ENCODE measurements at regions not wholly inside any gene's neighbourhood (a gene's known extent, or its start where the extent isn't known, plus 50 kb on each side); places are given as distances from the start of the nearest gene placed in this dataset.

GRCh38 chr3:139260793-139261736 lies 82.8 kb upstream of the MRPS22 start:
- Histone ChIP-seq H3K9ac (ENCODE audit: extremely low read depth, low read length, poor library complexity, severe bottlenecking) (no peak overlapping the region), H3K4me1 (ENCODE audit: control insufficient read depth, insufficient read depth, low read length) (no peaks in the 10 kb centered on the region), H3K27ac (ENCODE audit: low read depth, low read length) (no peak overlapping the region), H3K9me3 (ENCODE audit: control insufficient read depth, low read length) (no peaks in the 10 kb centered on the region), H3K36me3 (ENCODE audit: control insufficient read depth, insufficient read depth, low read length) (no peaks in the 10 kb centered on the region), H3K4me3 (ENCODE audit: low read length) (no peak overlapping the region), H3K27me3 (ENCODE audit: control insufficient read depth, insufficient read depth, low read length, poor library complexity, severe bottlenecking) (no peaks in the 10 kb centered on the region)
- Mint-ChIP-seq H3K27ac (no peak overlapping the region), H3K4me1 (no peaks in the 10 kb centered on the region), H3K4me3 (no peak overlapping the region), H3K36me3 (ENCODE audit: low read depth) (no peaks in the 10 kb centered on the region), H3K9me3 (no peaks in the 10 kb centered on the region), H3K27me3 (ENCODE audit: insufficient read depth) (peaks cover 7% of the 10 kb centered on the region)
- TF ChIP-seq CTCF (conservative IDR thresholded peaks at IDR 0.05) = no peak
- WGBS, 2 experiments (ENCODE audit: insufficient coverage in 1 of 2, insufficient read length in 1 of 2) = 83 to 84% methylated on average over 4 to 8 of the region's 8 CpGs
- DNase-seq = no peak

- no peak overlapping the region for H3K4me3 Mint-ChIP-seq
- no peak overlapping the region for H3K27ac Mint-ChIP-seq
- H3K9me3 Mint-ChIP-seq = no peaks in the 10 kb centered on the region
- no peak overlapping the region for H3K27ac ChIP-seq (ENCODE audit: low read depth, low read length)
- H3K27me3 Mint-ChIP-seq (ENCODE audit: insufficient read depth) = peaks cover 7% of the 10 kb centered on the region
- no peaks in the 10 kb centered on the region for H3K4me1 ChIP-seq (ENCODE audit: control insufficient read depth, insufficient read depth, low read length)
- TF ChIP-seq CTCF (conservative IDR thresholded peaks at IDR 0.05) = no peak
- no peaks in the 10 kb centered on the region for H3K27me3 ChIP-seq (ENCODE audit: control insufficient read depth, insufficient read depth, low read length, poor library complexity, severe bottlenecking)
- no peak overlapping the region for H3K9ac ChIP-seq (ENCODE audit: extremely low read depth, low read length, poor library complexity, severe bottlenecking)
- WGBS, 2 experiments (ENCODE audit: insufficient coverage in 1 of 2, insufficient read length in 1 of 2) = 89 to 92% methylated on average over 5 to 7 of the region's 7 CpGs
- H3K36me3 Mint-ChIP-seq (ENCODE audit: low read depth) = no peaks in the 10 kb centered on the region
- no peak for DNase-seq
- no peak overlapping the region for H3K4me3 ChIP-seq (ENCODE audit: low read length)
- H3K4me1 Mint-ChIP-seq = no peaks in the 10 kb centered on the region
- H3K9me3 ChIP-seq (ENCODE audit: control insufficient read depth, low read length) = no peaks in the 10 kb centered on the region
- no peaks in the 10 kb centered on the region for H3K36me3 ChIP-seq (ENCODE audit: control insufficient read depth, insufficient read depth, low read length)
Observed at GRCh38 chr3:139261754-139262586, 81.8 kb upstream of the MRPS22 start.

GRCh38 chr3:139263798-139264197 lies 80.0 kb upstream of the MRPS22 start:
- no peaks in the 10 kb centered on the region for H3K9me3 ChIP-seq (ENCODE audit: control insufficient read depth, low read length)
- H3K36me3 Mint-ChIP-seq (ENCODE audit: low read depth) = no peaks in the 10 kb centered on the region
- H3K27ac ChIP-seq (ENCODE audit: low read depth, low read length) = no peak overlapping the region
- no peak for TF ChIP-seq CTCF (conservative IDR thresholded peaks at IDR 0.05)
- H3K9me3 Mint-ChIP-seq = no peaks in the 10 kb centered on the region
- H3K9ac ChIP-seq (ENCODE audit: extremely low read depth, low read length, poor library complexity, severe bottlenecking) = no peak overlapping the region
- H3K27me3 Mint-ChIP-seq (ENCODE audit: insufficient read depth) = peaks cover 2% of the 10 kb centered on the region
- 81 to 91% methylated on average over 4 of the region's 4 CpGs for WGBS, 2 experiments (ENCODE audit: insufficient coverage in 1 of 2, insufficient read length in 1 of 2)
- no peaks in the 10 kb centered on the region for H3K27me3 ChIP-seq (ENCODE audit: control insufficient read depth, insufficient read depth, low read length, poor library complexity, severe bottlenecking)
- H3K4me3 ChIP-seq (ENCODE audit: low read length) = no peak overlapping the region
- no peak overlapping the region for H3K27ac Mint-ChIP-seq
- H3K4me1 Mint-ChIP-seq = no peaks in the 10 kb centered on the region
- no peaks in the 10 kb centered on the region for H3K4me1 ChIP-seq (ENCODE audit: control insufficient read depth, insufficient read depth, low read length)
- H3K4me3 Mint-ChIP-seq = no peak overlapping the region
- no peak for DNase-seq
- no peaks in the 10 kb centered on the region for H3K36me3 ChIP-seq (ENCODE audit: control insufficient read depth, insufficient read depth, low read length)
